Muscle of back (tissue), 3 donors: ENCODE measurements at regions not wholly inside any gene's neighbourhood (a gene's known extent, or its start where the extent isn't known, plus 50 kb on each side); places are given as distances from the start of the nearest gene placed in this dataset.

Experiments
- DNase-seq, 3 donors: peaks; one replicate each; pipeline versions ENCODE4 v3.0.0 to v3.0.0-alpha.2; 2013

DNA sequence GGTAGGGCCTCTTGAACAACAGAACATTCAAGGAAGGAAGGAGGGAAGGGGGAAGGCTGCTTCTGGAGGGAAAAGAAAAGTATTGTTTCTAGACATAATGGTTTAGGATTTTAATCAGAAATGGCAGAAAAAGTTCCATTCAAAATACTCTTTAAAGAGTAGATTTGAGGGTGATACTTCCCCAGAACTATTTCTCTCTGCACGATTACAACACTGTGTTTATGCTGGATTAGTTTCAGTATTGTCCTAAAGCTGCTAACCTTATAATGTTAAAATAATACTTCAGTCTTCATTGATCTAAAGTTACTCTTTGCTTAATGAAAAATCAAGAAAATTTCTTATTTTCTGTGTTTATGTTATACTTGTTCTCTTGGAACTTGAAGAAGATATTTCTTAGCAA is 1026.3 kb upstream of the PABPC4L start:
- no peak for DNase-seq

DNA sequence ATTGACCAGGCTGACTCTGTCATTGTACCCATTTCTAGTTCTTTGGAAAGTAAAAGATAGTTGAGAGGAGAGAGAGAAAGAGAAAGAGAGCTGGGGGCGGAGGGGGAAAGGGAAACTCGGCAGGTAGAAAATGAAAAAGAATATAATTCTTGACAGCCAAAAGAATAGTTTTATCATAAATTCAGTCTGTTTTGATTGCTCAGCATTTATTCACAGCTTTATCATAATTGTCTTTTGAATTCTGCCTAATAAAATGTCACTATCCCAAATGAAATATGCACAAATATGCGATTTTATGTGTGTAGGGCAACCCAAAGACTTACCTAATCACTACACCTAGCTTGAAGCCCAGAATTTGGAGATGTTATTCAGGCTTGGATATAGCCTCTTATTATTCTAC is 1024.0 kb upstream of the PABPC4L start:
- DNase-seq, result no peak

DNA sequence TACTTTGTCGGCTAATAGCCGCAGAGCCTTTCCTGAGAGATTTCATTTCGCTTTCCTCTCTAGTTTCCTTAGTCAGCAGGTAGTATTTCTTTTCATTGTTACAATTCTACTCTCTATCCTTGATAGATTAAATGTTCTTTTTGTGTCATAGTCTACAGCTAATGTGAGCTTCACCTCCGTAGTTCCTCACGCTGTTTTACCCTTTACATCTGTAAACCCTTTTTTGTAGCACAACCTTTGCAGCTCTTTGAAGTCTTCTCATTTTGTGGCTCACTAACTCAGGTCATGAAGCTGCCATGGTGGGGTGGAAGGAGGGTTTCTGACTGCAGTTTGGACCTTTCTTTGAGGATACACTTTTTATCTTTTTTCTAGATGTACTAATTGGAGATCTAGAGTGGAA is 1008.8 kb upstream of the PABPC4L start:
- DNase-seq, result no peak

DNA sequence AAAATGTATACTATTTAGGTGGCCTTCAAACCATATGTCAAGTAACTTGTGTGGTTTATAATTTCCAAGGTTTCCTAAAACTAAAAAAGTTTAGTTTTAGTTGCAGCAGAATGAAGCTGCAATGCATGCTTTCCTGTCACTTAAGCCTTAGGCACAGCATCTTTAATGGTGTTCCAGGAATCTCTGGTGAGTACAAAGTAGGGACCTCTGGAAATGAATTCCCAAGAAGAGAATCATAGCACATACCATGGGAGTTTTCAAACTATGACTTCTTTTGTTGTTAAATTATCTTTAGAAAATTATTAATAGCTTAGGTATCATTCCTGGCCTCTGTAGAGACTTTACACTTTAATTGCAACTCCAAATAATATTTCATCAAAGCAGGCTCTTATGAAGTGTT is 1005.9 kb upstream of the PABPC4L start:
- no peak for DNase-seq

DNA sequence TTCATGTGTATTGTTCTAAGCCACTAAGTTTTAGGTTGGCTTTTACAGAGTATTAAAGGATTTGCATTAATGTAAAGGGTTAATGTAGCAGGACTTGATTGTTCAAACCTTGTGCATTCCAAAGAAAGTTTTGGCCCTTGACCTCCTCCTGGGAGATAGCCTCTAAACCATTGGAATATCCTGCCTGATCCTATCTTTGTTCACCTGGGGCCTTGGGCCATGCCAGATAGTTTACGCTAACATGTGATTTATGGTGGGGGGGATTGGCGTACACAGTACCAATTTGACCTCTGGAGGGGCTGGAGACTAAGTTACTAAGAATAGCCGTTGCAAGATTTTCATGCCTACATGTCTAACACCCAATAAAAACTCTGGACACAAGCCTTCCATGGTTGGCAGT is 1002.7 kb upstream of the PABPC4L start:
- DNase-seq, result no peak

DNA sequence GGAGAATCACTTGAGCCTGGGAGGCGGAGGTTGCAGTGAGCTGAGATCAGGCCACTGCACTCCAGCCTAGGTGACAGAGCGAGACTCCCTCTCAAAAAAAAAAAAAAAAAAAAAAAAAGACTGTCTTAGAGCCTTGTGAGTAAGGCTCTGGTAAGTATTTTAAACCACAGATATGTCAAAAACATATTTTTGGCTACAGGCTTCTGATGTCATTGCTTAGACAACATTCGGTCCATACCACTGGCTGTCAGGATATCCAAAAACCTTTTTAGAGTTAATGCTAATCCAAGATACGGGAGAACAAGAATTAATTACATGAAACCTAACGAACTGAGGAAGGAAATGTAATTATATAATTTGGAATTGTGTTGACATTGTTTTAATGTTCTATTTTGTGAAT is 999.5 kb upstream of the PABPC4L start:
- DNase-seq, result peak in 1 of 3 donors; percentile 26

DNA sequence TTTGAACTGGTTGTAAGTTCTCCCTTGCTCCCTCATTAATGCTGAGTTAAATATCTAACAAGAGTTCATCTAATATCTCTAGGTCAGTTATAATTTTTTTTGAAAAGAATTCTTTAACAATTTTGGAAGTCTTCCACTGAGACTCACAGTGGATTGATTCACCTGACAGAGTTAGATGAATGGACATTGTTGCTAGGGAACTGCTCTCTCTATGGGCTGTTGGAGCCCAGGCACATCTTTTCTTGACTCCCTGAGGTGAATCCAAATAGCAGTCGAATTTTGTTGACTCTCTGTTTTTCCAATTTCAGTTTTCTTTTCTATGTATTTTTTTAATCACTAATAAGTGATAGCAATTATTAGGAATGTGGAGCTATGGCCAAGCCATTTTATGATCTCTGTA is 996.1 kb upstream of the PABPC4L start:
- no peak for DNase-seq

DNA sequence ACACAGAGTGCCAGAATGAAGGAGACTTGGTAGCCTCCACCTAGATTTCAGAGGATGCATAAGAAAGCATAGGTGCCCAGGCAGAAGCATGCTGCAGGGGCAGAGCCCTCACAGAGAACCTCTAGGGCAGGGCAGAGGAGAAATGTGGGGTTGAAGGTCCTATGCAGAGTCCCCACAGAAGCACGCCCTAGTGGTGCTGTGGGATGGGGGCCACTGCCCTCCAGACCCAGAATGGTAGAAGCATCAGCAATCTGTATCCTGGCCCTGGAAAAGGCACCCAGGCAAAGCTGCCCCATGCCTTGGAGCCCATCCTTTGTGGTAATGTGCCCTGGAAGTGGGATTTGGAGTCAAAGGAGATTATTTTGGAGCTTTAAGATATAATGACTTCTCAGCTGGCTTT is 992.9 kb upstream of the PABPC4L start:
- no peak for DNase-seq

DNA sequence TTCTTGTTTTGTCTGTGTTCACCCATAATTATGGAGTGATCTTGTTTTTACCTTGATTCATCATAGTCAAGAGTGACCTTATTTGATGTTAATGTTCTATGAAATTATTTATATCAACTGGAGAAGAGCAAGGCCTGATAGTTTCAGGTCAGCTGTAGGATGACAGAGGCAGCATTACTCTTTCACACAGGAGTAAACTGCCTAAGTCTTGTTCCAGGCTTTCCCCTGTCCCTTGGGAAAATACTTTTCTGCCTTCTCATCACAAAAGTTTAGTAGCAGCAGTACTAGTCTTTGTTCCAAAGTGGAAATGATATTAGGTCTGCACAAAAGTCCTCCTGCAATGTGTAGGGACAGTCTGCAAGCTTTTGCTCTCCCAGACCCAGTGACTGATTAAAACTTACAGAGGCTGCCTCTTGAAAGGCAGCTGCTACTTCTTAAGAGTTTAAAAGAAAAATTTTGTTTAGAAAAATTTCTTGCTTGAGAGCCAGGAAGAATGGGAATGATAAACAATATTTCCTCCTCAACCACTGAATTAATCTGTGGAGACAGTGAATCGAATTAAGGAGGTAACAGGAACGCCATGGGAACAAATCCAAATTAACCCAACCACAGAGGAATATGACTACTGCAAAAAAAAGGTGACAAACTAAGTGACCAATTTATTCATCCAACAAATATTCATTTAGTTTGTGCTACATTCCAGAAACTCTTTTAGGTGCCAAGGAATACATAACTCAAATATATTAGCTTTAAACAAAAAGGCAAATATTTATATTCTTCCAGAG is 991.4 kb upstream of the PABPC4L start:
- peak in 1 of 3 donors; percentile 33 for DNase-seq

DNA sequence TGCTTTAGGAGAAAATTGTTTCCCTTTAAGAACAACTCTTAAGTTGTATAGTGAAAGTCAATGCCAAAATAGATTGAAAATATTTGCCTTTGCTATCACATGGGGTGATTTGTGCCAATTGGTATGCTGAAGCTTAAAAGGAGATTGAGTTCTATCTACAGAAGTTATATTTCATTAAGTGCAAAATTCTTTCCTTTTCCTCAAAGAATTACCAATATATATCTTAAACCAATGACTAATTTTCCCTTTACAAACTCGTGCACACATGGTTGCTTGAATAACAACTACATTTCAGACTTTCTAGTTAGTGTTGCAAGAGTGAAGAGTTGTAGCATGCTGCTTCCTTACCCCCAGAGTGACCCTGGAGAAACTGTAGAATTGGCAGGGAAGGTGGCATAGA is 990.0 kb upstream of the PABPC4L start:
- no peak for DNase-seq

DNA sequence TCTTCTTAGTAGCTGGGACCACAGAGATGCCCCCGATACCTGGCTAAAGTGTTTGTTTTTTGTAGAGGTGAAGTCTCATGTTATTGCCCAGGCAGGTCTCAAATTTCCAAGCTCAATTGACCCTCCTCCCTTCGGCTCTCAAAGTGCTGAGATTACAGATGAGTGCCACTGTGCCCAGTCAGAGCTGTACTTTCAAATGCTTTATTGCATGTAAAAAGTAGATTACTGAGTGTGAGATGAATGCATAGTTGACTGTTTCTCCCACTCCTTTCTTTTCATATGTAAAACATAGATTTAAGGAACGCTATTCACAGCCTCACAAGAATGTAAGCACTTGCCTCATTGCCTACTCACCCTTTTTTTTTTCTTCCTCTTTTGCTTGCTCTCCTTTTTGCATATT is 984.4 kb upstream of the PABPC4L start:
- DNase-seq, result no peak

DNA sequence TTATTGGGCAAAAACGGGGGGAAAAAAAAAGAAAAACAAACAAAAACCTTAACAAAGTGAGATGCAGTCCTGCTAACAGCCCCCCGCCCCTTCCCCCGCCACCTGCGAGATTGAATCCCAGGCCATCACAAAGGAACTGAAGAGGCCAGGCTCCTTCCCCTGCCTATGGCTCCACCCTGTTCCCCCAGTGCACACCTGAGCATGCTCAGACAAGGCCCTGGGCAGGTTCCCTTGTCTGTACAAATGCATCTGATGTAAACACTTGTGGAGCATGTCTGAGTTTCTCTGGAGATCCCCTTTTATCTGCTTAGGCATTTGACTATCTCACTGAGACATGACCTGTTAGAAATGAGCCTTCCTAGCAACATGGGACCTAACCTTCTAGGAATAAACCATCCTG is 983.7 kb upstream of the PABPC4L start:
- no peak for DNase-seq

DNA sequence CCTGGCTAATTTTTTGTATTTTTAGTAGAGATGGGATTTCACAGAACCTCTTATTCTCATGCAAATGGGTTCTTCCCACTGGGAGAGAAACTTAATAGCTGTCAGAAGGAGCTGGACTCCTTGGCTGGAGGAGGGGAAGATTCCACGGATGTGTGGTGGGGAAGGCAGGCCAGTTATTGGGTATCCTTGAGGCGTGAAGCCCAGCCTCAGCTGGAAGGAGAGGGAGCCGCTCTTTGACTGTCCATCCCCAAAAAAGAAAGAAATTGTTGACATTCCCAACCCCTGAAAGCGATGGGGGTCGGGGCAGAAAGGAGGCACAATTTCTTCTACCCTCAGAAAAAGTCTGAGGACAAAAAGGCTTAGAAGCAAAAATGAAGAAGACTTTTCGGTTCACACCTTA is 983.1 kb upstream of the PABPC4L start:
- no peak for DNase-seq

DNA sequence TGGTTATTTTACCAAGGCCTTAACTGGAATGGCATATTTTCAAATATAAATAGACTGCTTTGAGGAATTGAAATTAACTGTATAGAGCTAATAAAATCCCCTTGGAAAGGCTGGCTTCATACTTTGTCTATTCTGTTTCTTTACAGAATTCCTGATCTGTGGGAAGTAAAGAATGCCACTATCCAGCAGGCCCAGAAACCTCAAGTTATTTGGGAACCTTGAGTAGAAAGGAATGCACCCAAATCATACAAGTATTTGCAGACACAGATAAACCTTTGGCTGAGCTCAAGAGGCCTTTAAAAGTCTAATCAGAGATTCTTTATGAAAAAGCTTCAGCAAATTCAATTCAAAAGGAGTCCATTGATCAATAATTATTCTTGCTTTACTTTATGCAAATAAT is 975.7 kb upstream of the PABPC4L start:
- DNase-seq, result peak in 1 of 3 donors; percentile 2

DNA sequence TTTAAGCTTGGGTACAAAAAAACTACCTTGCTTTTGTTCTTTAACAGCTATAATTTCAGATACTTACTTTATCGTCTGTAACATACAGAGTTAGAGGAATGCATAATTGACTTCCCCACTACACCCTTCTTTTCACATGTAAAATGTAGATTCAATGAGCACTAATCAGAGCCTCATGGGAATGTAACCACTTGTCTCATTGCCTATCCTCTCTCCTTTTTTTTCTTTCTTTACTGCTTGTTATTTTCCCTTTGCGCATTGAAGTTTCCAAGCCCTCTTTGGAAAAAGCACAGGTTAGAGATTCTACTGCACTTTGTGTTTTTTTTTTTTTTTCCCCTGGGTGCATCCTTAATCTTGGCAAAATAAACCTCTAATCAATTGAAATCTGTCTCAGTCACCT is 965.1 kb upstream of the PABPC4L start:
- no peak for DNase-seq

DNA sequence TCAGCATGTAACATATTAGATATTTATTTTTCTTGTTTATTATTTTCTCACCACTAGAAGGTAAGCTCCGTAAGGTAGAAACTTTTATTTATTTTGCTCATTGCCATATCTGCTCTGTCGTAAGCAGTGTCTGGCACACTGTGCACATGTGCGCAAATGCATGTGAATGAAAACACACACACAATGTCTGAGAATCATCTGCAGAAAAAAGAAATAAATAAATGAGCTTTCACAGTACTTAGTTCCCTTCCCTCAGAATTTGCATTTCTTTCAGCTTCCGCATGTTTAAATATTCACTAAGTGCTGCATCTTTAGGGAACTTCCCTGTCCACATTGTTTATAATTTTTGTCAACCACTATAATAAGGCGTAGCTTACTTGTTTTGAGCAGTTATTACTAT is 963.0 kb upstream of the PABPC4L start:
- no peak for DNase-seq

DNA sequence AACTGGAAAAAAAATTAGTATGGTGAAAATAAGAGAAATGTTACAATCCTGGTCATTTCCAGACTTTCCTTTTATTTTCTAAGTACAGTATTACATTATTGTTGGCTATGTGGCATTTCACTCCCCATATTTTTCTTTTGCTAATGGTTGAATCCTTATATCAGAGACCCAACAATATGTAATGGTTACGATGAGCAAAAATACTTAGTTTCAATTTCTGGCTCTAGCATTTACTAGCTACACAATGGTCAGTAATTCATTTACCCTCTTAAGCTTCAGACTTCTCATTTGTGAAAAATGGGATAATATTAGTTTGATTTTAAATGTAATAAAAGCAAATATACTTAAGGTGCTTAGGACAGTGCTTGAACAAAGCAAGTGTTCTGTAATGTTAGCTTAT is 942.9 kb upstream of the PABPC4L start:
- no peak for DNase-seq

DNA sequence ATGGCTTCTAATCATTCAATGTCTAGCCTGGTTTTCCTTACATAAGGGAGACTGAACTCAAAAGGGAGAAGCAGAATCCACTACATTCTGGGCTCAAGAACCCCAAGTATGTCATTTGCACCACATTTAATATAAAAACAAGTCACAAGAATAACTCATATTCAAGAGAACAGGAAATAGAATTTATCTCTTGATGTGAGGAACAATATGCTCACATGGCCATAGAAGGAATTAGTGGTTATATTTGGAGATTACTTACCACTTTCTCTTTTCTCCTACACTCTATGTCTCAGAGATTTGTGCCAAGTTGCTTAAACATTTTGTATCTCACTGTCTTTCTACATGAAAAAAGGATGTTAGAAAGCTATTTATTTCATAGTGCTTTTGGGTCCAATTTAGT is 922.6 kb upstream of the PABPC4L start:
- no peak for DNase-seq

DNA sequence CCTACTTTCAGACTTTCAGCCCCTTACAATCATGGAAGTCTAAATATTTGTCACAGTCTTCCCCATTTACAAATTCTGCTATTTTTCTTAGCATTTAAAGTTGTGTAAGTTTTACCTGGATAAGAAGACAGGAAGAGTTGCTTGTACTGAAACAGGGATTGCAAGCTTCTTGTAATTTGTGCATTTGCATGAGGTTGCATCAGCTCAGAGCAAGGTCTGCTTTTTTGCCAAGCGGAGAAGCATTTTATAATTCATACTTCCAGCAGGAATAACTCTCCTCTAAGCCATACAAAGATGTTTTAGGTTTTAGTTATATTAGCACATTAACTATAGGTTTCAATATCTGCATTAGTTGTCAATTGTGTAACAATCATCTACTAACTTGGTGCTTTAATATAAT is 922.0 kb upstream of the PABPC4L start:
- DNase-seq, result no peak

DNA sequence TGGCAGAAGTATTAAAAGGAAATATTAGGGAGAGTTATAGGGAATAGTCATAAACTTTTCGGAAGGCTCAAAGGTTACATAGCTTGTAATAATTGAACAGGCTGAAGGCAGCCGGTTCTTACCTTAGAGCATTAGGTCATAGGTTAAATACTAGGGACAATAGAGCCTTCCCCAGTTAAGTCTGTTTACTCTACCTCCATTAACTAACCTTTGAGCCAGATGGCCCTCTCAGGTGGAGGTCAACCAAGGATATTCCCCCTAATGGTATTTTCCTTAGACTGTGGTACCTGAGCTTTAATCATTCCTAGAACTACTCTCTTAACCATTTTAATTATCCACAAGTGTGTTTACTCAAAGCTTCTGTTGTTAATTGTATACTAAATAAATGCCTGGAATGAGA is 920.9 kb upstream of the PABPC4L start:
- no peak for DNase-seq

DNA sequence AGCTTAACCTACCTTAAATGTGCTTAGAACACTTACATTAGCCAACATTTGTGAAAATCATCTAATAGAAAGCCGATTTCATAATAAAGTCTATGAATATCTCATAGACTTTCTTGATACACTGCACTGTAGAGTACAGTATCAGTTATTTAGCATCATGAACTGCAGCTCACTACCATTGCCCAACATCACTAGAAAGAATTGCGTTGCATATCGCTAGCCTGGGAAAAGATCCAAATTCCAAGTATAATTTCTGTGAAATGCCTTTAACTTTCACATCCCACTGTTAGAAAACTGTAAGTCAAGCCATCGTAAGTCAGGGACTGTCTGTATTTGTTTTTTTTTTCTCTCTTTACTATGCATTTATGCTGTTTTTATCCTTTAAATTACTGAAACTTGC is 918.6 kb upstream of the PABPC4L start:
- DNase-seq, result peak in 1 of 3 donors; percentile 9

DNA sequence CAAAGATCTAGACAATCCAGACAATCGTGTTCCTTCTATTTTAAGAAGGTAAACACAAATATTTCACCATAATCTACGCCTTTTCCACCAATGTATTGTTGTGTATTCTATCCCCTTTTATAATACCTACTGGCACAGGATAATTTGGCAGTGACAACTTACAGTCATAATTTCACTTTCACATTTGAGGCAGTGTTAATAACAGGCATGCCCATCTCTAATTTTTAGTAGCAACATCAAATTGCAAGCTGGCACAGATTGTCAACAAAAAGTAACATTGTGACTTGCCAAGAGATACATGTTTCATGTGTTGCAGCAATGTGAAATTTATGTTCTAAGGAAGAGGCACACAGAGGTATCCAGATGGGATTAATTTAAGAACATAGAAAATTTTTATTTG is 912.5 kb upstream of the PABPC4L start:
- DNase-seq, result no peak

DNA sequence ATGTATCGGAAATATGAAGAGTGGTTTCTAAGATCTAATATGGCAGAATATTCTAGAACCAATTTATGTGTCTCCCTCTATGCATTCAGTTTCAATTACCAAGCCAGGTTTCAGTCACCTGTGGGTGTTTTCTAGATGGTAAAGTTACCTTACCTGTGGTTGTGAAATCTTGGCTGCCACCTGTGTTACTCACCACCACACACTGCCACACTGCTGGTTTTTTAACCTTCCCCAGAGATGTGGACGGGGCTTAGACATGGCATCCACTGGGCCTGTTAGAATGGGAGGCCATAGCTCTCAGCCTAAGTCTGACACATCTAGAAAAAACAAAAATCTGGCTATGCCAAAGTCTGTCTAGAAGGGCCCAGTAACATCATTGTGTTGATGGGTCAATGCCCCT is 896.5 kb upstream of the PABPC4L start:
- no peak for DNase-seq

DNA sequence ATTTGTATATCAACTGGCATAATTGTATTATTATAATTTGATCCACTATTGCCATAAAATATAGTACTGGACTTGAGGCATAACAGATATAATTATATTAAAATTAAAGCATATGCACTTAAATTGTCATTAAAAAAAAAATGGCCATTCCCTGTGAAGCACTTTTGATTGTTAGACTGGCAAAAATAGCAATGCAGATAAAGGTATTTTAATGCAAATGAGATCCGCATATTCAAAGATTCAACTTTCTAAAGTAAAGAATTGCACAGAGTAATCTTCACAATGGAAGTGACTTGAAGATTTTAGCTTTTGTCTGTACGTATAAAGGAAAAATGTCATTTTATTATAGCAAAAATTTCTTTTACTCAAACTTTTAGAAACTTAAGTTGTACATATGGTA is 871.8 kb upstream of the PABPC4L start:
- DNase-seq, result no peak

DNA sequence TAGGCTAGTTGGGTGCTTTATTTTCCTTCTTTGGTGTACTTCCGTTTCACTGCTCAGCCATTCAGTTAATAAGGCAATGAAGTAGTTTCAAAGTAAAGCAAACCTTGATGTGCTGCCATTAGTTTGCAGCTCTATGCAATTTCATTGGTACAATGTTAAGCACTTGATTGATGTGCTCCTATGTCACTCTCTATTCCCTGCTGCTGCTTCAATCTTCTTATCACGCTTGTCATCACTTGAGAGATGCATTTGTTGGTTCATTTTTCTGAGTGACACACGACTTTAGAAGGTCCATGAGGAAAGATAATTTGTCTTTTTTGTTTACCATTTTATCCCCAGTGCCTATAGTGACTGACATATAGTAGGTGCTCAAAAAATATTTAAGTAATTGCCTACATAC is 871.0 kb upstream of the PABPC4L start:
- no peak for DNase-seq
